ENCODE measurements at regions not wholly inside any gene's neighbourhood (a gene's known extent, or its start where the extent isn't known, plus 50 kb on each side); places are given as distances from the start of the nearest gene placed in this dataset.
"Not testable (repeated sequence)": the region's sequence is repeated elsewhere in the genome, so short reads cannot be mapped to it uniquely, and the experiment has no call there.

- not testable (repeated sequence) for TF ChIP-seq POLR2A, CTCF, POLR2AphosphoS5 (IDR thresholded peaks at IDR 0.05)
Measured at GRCh38 chr3:87942256-87942655, 116.5 kb downstream of the CGGBP1 start.
